ENCODE measurements at regions not wholly inside any gene's neighbourhood (a gene's known extent, or its start where the extent isn't known, plus 50 kb on each side); places are given as distances from the start of the nearest gene placed in this dataset.

- TF ChIP-seq POLR2AphosphoS5 (IDR thresholded peaks at IDR 0.05; ENCODE audit: borderline replicate concordance, low read depth, low read length) (no peak), EZH2 (IDR thresholded peaks at IDR 0.05) (no peak), FOXP2 (optimal IDR thresholded peaks at IDR 0.05; ENCODE audit: control extremely low read depth, extremely low read length, insufficient read depth) (no peak)
Measured at GRCh38 chr5:124463851-124464250, 282.6 kb downstream of the ZNF608 start.
